ENCODE measurements at regions not wholly inside any gene's neighbourhood (a gene's known extent, or its start where the extent isn't known, plus 50 kb on each side); places are given as distances from the start of the nearest gene placed in this dataset.

DNA sequence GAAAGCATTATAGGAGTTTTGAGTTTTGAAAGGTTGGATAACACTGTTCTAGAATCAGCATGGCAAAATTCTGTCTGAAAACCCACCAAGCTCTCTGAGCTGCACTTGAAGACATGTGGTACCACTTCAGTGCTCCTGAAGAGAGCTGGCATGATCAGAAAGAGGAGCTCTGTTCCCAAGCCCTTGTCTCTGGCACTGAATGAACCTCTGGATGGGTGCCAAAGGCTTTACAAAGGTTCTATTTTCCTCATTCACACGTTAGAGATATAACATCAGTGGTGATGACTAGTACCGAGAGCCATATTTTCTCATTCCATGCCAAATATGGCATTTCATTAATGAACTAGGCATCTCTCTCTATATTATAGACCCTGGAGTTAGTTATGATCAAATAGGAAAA is 301.8 kb upstream of the ID4 start:
- H3K9ac ChIP-seq (ENCODE audit: extremely low read depth, low read length, poor library complexity, severe bottlenecking): no peak overlapping the region
- H3K36me3 ChIP-seq (ENCODE audit: control insufficient read depth, insufficient read depth, low read length): no peaks in the 10 kb centered on the region
- peaks cover 23% of the 10 kb centered on the region for H3K9me3 Mint-ChIP-seq
- no peak overlapping the region for H3K4me3 Mint-ChIP-seq
- TF ChIP-seq, protein P1, sequence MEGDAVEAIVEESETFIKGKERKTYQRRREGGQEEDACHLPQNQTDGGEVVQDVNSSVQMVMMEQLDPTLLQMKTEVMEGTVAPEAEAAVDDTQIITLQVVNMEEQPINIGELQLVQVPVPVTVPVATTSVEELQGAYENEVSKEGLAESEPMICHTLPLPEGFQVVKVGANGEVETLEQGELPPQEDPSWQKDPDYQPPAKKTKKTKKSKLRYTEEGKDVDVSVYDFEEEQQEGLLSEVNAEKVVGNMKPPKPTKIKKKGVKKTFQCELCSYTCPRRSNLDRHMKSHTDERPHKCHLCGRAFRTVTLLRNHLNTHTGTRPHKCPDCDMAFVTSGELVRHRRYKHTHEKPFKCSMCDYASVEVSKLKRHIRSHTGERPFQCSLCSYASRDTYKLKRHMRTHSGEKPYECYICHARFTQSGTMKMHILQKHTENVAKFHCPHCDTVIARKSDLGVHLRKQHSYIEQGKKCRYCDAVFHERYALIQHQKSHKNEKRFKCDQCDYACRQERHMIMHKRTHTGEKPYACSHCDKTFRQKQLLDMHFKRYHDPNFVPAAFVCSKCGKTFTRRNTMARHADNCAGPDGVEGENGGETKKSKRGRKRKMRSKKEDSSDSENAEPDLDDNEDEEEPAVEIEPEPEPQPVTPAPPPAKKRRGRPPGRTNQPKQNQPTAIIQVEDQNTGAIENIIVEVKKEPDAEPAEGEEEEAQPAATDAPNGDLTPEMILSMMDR (conservative IDR thresholded peaks at IDR 0.05): no peak
- peaks cover 9% of the 10 kb centered on the region for H3K36me3 Mint-ChIP-seq (ENCODE audit: low read depth)
- no peak overlapping the region for H3K27ac Mint-ChIP-seq
- no peaks in the 10 kb centered on the region for H3K27me3 Mint-ChIP-seq (ENCODE audit: insufficient read depth)
- H3K27me3 ChIP-seq (ENCODE audit: control insufficient read depth, insufficient read depth, low read length, poor library complexity, severe bottlenecking): no peaks in the 10 kb centered on the region
- no peak overlapping the region for H3K4me3 ChIP-seq (ENCODE audit: low read length)
- H3K4me1 ChIP-seq (ENCODE audit: control insufficient read depth, insufficient read depth, low read length): no peaks in the 10 kb centered on the region
- DNase-seq: no peak
- H3K27ac ChIP-seq (ENCODE audit: low read depth, low read length): no peak overlapping the region
- peaks cover 8% of the 10 kb centered on the region for H3K9me3 ChIP-seq (ENCODE audit: control insufficient read depth, low read length)
- WGBS, 2 experiments (ENCODE audit: insufficient coverage in 1 of 2, insufficient read length in 1 of 2): 86% methylated on average over 2 of the region's 2 CpGs; no CpG with 5 or more reads in 1 of the 2 experiments
- no peaks in the 10 kb centered on the region for H3K4me1 Mint-ChIP-seq

DNA sequence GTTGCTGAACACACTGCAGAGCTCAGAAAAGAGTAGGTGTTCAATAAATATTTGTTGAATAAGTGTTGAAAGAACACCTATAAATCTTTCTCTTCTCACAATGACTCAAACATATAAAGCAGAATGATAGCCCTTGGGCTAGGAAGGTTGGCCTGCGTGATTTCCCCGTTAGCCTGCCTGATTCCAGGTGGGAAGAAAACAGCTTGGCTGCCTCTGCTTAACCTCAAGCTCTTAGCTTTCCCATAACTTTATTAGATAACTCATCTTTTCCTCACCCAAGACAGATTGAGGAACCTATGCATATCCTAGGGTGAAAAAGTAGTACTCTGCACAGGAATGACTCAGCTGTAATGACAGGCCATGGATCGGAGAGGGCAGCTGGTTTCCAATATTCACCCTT is 300.3 kb upstream of the ID4 start:
- Histone ChIP-seq H3K9me3 (ENCODE audit: control insufficient read depth, low read length) (peaks cover 8% of the 10 kb centered on the region), H3K27me3 (ENCODE audit: control insufficient read depth, insufficient read depth, low read length, poor library complexity, severe bottlenecking) (no peaks in the 10 kb centered on the region), H3K27ac (ENCODE audit: low read depth, low read length) (no peak overlapping the region), H3K4me1 (ENCODE audit: control insufficient read depth, insufficient read depth, low read length) (no peaks in the 10 kb centered on the region), H3K9ac (ENCODE audit: extremely low read depth, low read length, poor library complexity, severe bottlenecking) (no peak overlapping the region), H3K36me3 (ENCODE audit: control insufficient read depth, insufficient read depth, low read length) (no peaks in the 10 kb centered on the region), H3K4me3 (ENCODE audit: low read length) (no peak overlapping the region)
- Mint-ChIP-seq H3K9me3 (peaks cover 32% of the 10 kb centered on the region), H3K36me3 (ENCODE audit: low read depth) (peaks cover 11% of the 10 kb centered on the region), H3K4me3 (no peak overlapping the region), H3K27me3 (ENCODE audit: insufficient read depth) (no peaks in the 10 kb centered on the region), H3K4me1 (no peaks in the 10 kb centered on the region), H3K27ac (no peak overlapping the region)
- TF ChIP-seq, protein P1 (conservative IDR thresholded peaks at IDR 0.05): no peak
- DNase-seq: no peak
- WGBS, 2 experiments (ENCODE audit: insufficient coverage in 1 of 2, insufficient read length in 1 of 2): 77 to 92% methylated on average over 3 of the region's 3 CpGs

DNA sequence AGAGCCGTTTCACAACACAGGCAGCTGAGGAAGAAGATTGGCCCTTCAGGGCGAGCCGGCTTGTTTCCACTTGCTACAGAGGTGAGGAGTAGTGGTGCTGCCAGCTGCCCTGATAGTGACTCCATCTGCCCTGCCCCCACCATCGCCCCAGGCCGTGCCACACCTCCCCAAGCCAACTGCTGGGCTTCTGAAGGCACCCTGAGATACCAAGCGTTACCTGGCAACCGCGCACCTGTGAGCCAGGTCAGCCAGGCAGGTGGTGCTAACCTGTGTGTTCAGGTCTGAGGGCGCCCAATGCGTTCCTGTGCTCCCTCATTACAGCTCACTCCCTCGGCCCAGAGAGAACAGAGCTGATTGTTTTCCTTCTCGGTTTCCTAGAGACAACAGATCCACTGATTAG is 299.1 kb upstream of the ID4 start:
- Histone ChIP-seq H3K36me3 (ENCODE audit: control insufficient read depth, insufficient read depth, low read length) (no peaks in the 10 kb centered on the region), H3K9ac (ENCODE audit: extremely low read depth, low read length, poor library complexity, severe bottlenecking) (no peak overlapping the region), H3K27me3 (ENCODE audit: control insufficient read depth, insufficient read depth, low read length, poor library complexity, severe bottlenecking) (no peaks in the 10 kb centered on the region), H3K27ac (ENCODE audit: low read depth, low read length) (no peak overlapping the region), H3K4me3 (ENCODE audit: low read length) (no peak overlapping the region), H3K9me3 (ENCODE audit: control insufficient read depth, low read length) (peaks cover 8% of the 10 kb centered on the region), H3K4me1 (ENCODE audit: control insufficient read depth, insufficient read depth, low read length) (no peaks in the 10 kb centered on the region)
- no peak overlapping the region for H3K4me3 Mint-ChIP-seq
- H3K27me3 Mint-ChIP-seq (ENCODE audit: insufficient read depth): no peaks in the 10 kb centered on the region
- H3K9me3 Mint-ChIP-seq: peaks cover 32% of the 10 kb centered on the region
- no peak for DNase-seq
- no peaks in the 10 kb centered on the region for H3K4me1 Mint-ChIP-seq
- TF ChIP-seq, protein P1 (conservative IDR thresholded peaks at IDR 0.05): no peak
- H3K27ac Mint-ChIP-seq: no peak overlapping the region
- WGBS, 2 experiments (ENCODE audit: insufficient coverage in 1 of 2, insufficient read length in 1 of 2): 84 to 100% methylated on average over 7 to 12 of the region's 12 CpGs
- peaks cover 11% of the 10 kb centered on the region for H3K36me3 Mint-ChIP-seq (ENCODE audit: low read depth)

Measured in endodermal cell (in vitro differentiated cells).